Raji (cell line): ENCODE measurements at regions not wholly inside any gene's neighbourhood (a gene's known extent, or its start where the extent isn't known, plus 50 kb on each side); places are given as distances from the start of the nearest gene placed in this dataset.

ENCODE experiments used
- POLR2A ChIP-seq: IDR thresholded peaks from 2 replicates; pipeline ENCODE4 v1.6.1; 2011; ENCODE audit warnings: low read depth, low read length, control low read depth; ENCODE audit not compliant: insufficient read depth

GRCh38 chr20:48571949-48572847 lies 255.6 kb downstream of the PREX1 start:
- no peak for TF ChIP-seq POLR2A

DNA sequence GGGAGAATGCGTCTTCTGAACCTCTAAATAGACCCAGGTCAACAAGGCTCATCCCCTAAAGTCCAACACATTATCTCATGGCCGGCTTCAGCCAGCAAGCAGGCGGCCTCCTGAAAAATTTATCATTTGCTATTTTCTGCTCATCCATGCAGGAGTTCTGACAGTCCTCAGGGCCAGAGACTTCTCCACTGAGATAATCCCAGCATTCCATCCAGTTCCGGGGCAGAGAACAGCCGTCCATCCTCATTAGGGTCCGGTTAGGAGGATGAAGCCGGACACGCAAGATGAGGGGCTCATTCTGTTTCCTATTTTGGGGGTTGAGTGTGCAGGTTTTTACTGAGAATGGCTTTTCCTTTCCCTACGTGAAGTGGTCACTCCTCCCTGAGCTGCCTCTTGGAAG lies 258.1 kb downstream of the PREX1 start:
- no peak for TF ChIP-seq POLR2A

GRCh38 chr20:48568520-48568919 lies 259.3 kb downstream of the PREX1 start:
- no peak for TF ChIP-seq POLR2A

DNA sequence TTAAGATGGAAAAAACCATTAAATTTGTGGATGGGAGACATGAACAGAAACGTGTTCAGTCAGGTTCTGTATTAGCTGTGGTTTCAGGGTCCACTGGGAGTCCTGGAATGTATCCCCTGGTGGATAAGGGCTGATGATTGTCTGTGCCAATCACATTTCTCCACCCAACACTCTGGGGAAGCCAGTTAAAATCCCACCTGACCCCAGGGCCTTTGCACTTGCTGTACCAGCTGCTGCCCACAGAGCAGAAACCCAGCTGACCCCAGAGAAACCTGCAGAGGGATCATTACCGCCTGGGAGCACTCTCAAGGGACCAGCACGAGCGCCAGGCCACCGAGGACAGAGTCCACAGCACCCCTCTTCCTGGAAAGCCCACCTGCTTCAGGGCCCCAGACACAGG lies 260.7 kb downstream of the PREX1 start:
- TF ChIP-seq POLR2A, result no peak

- no peak for TF ChIP-seq POLR2A
Measured at GRCh38 chr20:48564982-48565539, 262.7 kb downstream of the PREX1 start.

DNA sequence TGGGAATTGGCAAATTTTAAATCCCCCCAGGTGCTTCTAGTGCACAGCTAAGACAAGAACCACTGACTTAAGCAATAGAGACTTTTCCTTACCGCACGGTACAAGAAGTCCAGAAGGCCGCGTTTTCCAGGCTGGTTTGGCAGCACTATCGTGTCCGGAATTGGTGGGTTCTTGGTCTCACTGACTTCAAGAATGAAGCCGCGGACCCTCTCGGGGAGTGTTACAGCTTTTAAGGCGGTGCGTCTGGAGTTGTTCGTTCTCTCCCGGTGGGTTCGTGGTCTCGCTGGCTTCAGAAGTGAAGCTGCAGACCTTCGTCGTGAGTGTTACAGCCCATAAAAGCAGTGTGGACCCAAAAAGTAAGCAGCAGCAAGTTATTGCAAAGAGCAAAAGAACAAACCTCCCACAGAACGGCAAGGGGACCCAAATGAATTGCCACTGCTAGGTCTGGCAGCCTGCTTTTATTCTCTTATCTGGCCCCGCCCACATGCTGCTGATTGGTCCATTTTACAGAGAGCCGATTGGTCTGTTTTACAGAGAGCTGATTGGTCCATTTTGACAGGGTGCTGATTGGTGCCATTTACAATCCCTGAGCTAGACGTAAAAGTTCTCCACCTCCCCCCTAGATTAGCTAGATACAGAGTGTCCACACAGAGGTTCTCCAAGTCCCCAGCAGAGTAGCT lies 264.5 kb downstream of the PREX1 start:
- TF ChIP-seq POLR2A, result no peak

- no peak for TF ChIP-seq POLR2A
Measured at GRCh38 chr20:48562586-48563116, 265.1 kb downstream of the PREX1 start.

DNA sequence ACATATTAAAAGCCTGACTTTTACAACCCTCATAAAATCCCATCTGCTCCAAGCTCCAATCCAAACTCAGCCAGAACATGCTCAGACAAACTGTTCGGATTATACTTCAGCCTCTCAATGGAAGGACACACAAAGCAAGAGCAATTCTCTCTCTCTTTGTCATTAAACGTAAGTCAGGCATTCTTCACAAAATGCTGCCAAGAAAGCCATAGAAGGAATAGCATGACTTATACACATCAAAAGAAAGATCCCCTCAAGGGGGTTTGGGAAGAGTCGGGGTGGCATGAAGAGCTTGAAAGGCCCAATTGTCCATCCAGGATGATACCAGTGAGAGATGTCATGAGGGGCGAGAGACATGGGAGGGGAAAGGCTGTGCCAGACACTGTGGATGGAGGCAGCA lies 268.9 kb downstream of the PREX1 start:
- no peak for TF ChIP-seq POLR2A

DNA sequence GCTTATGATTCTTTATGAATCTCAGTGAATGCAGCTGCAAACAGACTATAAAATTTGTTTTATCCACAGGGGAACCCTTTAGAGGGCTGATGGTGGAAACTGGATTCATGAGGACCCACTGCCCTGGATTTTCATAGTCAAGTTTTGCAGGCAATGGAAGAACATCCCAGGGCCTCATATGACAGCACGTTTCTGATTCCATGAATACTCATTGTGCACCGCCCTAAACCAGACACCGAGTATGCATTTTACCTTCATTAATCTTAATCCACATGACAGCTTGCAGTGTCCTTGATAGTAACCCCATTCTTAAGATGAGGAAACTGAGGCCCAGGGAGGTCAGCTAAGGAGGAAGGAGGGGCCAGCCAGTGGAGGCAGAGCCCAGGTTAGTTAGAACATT lies 270.4 kb downstream of the PREX1 start:
- TF ChIP-seq POLR2A, result no peak

DNA sequence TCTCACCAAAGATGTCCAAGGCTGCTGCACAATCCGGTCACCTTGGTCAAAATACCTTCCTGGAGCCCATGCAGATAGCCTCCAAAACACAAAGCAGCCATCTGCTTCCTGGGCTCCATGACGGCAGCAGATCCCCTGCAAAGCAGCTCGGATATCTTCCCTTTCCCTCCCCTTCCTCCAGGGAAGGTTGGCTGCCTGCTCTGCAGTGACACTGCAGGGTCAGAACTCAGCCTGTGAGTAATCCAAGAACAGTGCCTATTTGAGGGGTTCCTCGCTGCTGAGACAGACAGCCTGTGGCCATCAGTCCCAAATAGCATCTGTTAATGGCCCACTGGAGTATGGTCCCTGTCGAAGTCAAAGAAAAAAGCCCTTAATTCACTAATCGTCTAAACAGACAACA lies 270.8 kb downstream of the PREX1 start:
- TF ChIP-seq POLR2A, result no peak

GRCh38 chr20:48552550-48552949 lies 275.2 kb downstream of the PREX1 start:
- no peak for TF ChIP-seq POLR2A

- TF ChIP-seq POLR2A, result no peak
Measured at GRCh38 chr20:48550814-48551213, 277.0 kb downstream of the PREX1 start.

GRCh38 chr20:48547664-48548063 lies 280.1 kb downstream of the PREX1 start:
- TF ChIP-seq POLR2A, result no peak

GRCh38 chr20:48544402-48545339 lies 283.1 kb downstream of the PREX1 start:
- TF ChIP-seq POLR2A, result no peak

DNA sequence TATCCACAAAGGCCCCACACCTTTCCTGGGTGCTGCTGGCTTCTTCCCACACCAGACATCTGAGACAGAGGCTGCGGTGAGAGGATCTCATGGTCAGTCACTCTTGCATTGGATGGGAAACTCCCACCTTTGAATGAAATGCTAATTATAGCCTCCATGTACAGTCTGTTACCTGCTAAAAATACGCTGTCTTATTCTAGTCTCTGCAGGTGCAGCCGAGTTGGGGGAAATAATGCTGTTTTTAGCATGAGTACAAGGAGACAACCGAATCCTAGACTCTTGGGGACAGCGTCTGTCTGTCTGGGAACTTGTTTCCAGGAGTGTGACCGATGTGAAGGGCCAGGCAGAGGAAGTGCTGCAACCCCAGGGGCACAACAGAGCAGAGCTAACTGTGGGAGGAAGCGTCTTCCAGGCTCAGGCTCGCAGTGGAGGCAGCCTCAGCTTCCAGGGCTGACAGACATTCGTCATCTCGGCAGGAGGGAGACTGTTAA lies 286.2 kb downstream of the PREX1 start:
- no peak for TF ChIP-seq POLR2A

DNA sequence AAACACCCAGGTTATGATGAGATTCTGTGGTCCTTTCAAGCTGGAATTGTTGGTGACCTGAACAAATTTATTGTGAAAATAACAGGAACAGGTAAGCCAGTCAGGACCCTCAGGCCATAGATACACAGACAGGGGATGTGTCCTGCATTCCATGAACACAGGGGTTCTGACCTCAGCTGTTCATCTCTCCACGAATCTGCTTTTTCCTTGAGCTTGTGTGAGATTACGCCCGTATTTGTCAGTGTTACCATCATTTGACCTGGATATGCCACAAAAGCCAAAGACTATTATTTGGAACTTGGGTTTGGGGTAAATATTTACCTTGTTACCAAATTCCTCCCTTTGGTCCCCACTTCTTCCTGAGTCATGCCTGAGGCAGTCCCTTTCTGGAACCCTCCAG lies 288.9 kb downstream of the PREX1 start:
- no peak for TF ChIP-seq POLR2A
